ENCODE measurements at regions not wholly inside any gene's neighbourhood (a gene's known extent, or its start where the extent isn't known, plus 50 kb on each side); places are given as distances from the start of the nearest gene placed in this dataset.

GRCh38 chr6:169028343-169028742, 225.3 kb downstream of the THBS2 start:
- TF ChIP-seq POLR2AphosphoS5 (IDR thresholded peaks at IDR 0.05) (no peak), CTCF (IDR thresholded peaks at IDR 0.05) (no peak), POLR2A (IDR thresholded peaks at IDR 0.05) (no peak)
